Upper lobe of left lung (tissue), 6 donors: ENCODE measurements at regions not wholly inside any gene's neighbourhood (a gene's known extent, or its start where the extent isn't known, plus 50 kb on each side); places are given as distances from the start of the nearest gene placed in this dataset.

Experiments used
- ATAC-seq, 2 donors: fragments of 200-7000 bp; cut with Tn5 transposase; one replicate each; pipeline ENCODE4 v1.9.1; 2022; ENCODE audit warnings: mild to moderate bottlenecking in 2 of 2, moderate library complexity in 2 of 2; ENCODE audit not compliant: low FRiP score in 2 of 2
- DNase-seq, 2 donors: peaks; one replicate each; pipeline ENCODE4 v3.0.0-alpha.2; 2019 to 2020
- H3K27ac ChIP-seq, 4 donors: fragments of 200-600 bp; sonication (generic); one replicate each; pipeline ENCODE4 v1.5.1; 2016 to 2019
- H3K27me3 ChIP-seq, 4 donors: fragments of 200-600 bp; sonication (generic); one replicate each; pipeline ENCODE4 v1.5.1; 2017 to 2019
- H3K36me3 ChIP-seq, 4 donors: fragments of 200-600 bp; sonication (generic); one replicate each; pipeline ENCODE4 v1.5.1; 2016 to 2019
- H3K4me1 ChIP-seq, 4 donors: fragments of 200-600 bp; sonication (generic); one replicate each; pipeline ENCODE4 v1.5.1; 2018 to 2019
- H3K4me3 ChIP-seq, 4 donors: fragments of 200-600 bp; sonication (generic); one replicate each; pipeline ENCODE4 v1.5.1; 2017 to 2019; ENCODE audit warnings: mild to moderate bottlenecking in 2 of 4, moderate library complexity in 1 of 4
- H3K9me3 ChIP-seq, 4 donors: fragments of 200-600 bp; sonication (generic); one replicate each; pipeline ENCODE4 v1.5.1; 2018 to 2019
- EP300 ChIP-seq, 4 donors: sonication (generic); formaldehyde crosslinking; IDR thresholded peaks; one replicate each; pipeline ENCODE4 v1.5.1; 2017; ENCODE audit warnings: antibody characterized with exemption in 4 of 4, control low read depth in 2 of 4
- POLR2A ChIP-seq, 4 donors: fragments of 450-650 bp; IDR thresholded peaks; one replicate each; pipeline ENCODE4 v1.5.1; 2016 to 2017; ENCODE audit warnings: antibody characterized with exemption in 4 of 4, mild to moderate bottlenecking in 2 of 4
- POLR2AphosphoS5 ChIP-seq, 2 donors: sonication (generic); formaldehyde crosslinking; IDR thresholded peaks; one replicate each; pipeline ENCODE4 v1.5.1; 2017; ENCODE audit warnings: antibody characterized with exemption in 2 of 2
- WGBS, 2 donors: methylation state at CpG; one replicate each; pipeline ENCODE4 v1.1.5; 2017 to 2018; 5-methylcytosine and 5-hydroxymethylcytosine counted together
- TF ChIP-seq, protein P1 (sequence below), 6 experiments: fragments of 450-650 bp in 4 of 6; fragments of 200-600 bp in 2 of 6; sonication (generic) in 2 of 6; IDR thresholded peaks; one replicate each; pipeline ENCODE4 v1.5.1; 2016 to 2019; ENCODE audit warnings: antibody characterized with exemption in 6 of 6
- donor health status: DM: no; HTN: no; CAD: no; lungs with moderate emphysema.
- donor health status: DM: no; HTN: yes; CAD: no; lungs with severe emphysema.

DNA sequence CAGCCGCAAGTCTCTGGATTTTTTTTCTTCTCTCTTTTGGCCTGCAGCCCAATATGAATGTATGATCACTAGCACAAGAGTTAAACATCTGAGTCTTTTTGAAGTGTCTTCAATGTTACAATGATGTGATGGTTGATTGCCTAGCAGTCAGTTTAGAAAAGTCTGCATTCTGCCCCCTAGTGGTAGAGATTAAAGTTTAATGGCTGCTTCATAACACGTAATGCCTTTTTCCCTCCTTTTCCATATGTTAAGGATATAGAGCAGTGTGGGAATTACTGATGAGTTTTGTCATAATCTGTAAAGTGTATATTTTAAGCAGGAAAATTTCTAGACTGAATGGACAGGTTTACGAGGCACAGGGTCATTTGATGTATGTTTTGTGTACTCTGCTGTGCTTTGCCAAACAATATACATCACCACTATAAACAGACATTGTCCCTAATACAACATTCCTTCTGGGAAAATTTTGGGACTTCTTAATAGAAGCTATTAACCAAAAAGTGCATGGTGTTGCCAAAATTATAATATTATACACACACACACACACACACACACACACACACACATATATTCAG is 1038.5 kb upstream of the NR2F2 start:
- DNase-seq (no peak), ATAC-seq (no peak)
- Histone ChIP-seq H3K27me3 (no peaks in the 10 kb centered on the region), H3K4me3 (no peak overlapping the region), H3K4me1 (peaks cover 0 to 6% (median 3%) of the 10 kb centered on the region in 4 donors), H3K9me3 (no peaks in the 10 kb centered on the region), H3K36me3 (no peaks in the 10 kb centered on the region), H3K27ac (no peak overlapping the region)
- 35 to 36% methylated on average over 3 of the region's 3 CpGs for WGBS, 2 donors
- no peak for TF ChIP-seq POLR2AphosphoS5 (IDR thresholded peaks at IDR 0.05)
- TF ChIP-seq, protein P1, sequence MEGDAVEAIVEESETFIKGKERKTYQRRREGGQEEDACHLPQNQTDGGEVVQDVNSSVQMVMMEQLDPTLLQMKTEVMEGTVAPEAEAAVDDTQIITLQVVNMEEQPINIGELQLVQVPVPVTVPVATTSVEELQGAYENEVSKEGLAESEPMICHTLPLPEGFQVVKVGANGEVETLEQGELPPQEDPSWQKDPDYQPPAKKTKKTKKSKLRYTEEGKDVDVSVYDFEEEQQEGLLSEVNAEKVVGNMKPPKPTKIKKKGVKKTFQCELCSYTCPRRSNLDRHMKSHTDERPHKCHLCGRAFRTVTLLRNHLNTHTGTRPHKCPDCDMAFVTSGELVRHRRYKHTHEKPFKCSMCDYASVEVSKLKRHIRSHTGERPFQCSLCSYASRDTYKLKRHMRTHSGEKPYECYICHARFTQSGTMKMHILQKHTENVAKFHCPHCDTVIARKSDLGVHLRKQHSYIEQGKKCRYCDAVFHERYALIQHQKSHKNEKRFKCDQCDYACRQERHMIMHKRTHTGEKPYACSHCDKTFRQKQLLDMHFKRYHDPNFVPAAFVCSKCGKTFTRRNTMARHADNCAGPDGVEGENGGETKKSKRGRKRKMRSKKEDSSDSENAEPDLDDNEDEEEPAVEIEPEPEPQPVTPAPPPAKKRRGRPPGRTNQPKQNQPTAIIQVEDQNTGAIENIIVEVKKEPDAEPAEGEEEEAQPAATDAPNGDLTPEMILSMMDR (IDR thresholded peaks at IDR 0.05): peak; percentile 48 to 65 (median 54)

DNA sequence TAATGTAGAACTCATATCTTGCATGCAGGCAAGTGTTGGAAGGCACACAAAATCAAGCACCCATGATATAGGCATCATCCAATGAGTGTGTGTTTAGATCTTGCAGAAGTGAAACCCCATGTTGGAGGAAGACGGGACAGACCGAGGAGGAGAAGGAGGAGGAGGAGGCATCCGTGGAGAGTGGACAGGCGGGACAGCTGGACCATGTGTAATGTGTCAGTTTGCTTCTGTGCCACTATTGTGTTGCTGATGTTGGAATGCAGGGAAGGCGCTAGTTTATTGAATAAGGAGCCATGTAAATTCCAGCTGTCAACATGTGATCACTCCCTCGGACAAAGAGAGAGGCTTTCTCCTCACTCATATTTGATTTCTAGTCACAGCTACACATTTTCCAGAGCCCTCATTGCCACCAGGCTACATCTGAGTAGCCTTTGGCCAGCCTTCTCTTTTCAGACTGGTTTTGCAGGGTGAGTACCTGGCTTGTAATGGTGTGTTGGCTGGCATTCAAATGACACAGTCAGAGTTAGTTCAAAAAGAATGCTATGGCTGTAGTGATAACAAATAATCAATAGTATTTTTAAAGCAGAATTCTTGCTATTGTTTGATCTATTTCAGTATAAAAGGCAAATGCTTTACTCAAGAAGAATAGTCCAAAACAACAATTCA is 1037.6 kb upstream of the NR2F2 start:
- Histone ChIP-seq H3K9me3 (no peaks in the 10 kb centered on the region), H3K4me3 (peak overlapping the region in 2 of 4 donors; percentile 9 to 17), H3K27ac (peak overlapping the region in 3 of 4 donors; percentile 4 to 45 (median 32)), H3K36me3 (no peaks in the 10 kb centered on the region), H3K27me3 (no peaks in the 10 kb centered on the region), H3K4me1 (peaks cover 0 to 6% (median 2%) of the 10 kb centered on the region in 4 donors)
- DNase-seq: no peak
- WGBS, 2 donors: 53 to 62% methylated on average over 6 of the region's 6 CpGs
- TF ChIP-seq POLR2A (IDR thresholded peaks at IDR 0.05): no peak
- TF ChIP-seq, protein P1 (IDR thresholded peaks at IDR 0.05): no peak
- no peak for TF ChIP-seq EP300 (IDR thresholded peaks at IDR 0.05)
- no peak for TF ChIP-seq POLR2AphosphoS5 (IDR thresholded peaks at IDR 0.05)
- ATAC-seq: no peak

DNA sequence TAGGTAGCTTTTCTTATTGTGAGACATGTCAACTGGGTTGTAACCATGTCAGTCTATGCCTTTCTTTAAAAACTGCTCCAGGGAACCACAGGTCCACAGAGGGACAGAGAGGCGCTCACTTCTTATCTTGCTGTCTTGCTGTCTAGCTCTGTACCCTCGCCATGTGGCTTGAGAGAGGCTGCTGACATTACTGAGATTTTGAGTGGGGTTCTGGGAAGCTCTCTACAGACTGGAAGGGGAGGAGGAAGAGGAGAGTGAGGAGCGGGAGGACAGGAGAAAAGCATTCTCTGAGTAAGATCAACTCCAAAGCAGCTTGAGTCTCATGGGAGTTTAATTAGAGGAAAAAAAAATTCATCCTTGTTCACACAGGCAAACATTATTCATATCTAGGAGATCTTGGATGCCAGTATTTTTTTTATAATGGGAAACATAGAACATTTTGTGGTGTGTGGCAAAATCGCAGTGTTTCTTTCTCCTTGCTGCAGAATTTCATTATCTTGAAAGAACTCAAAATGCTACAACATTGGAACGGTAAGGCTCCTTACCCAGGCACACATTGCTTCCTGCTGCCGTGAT is 1037.0 kb upstream of the NR2F2 start:
- ATAC-seq (no peak), DNase-seq (no peak)
- 69 to 81% methylated on average over 6 of the region's 6 CpGs for WGBS, 2 donors
- Histone ChIP-seq H3K27ac (peak overlapping the region in 3 of 4 donors; percentile 4 to 45 (median 32)), H3K4me1 (peaks cover 0 to 6% (median 2%) of the 10 kb centered on the region in 4 donors), H3K27me3 (no peaks in the 10 kb centered on the region), H3K4me3 (peak overlapping the region in 1 of 4 donors; percentile 17), H3K36me3 (no peaks in the 10 kb centered on the region), H3K9me3 (no peaks in the 10 kb centered on the region)
- TF ChIP-seq POLR2AphosphoS5 (IDR thresholded peaks at IDR 0.05): no peak
- TF ChIP-seq, protein P1 (IDR thresholded peaks at IDR 0.05): no peak
- TF ChIP-seq EP300 (IDR thresholded peaks at IDR 0.05): no peak
- TF ChIP-seq POLR2A (IDR thresholded peaks at IDR 0.05): no peak

DNA sequence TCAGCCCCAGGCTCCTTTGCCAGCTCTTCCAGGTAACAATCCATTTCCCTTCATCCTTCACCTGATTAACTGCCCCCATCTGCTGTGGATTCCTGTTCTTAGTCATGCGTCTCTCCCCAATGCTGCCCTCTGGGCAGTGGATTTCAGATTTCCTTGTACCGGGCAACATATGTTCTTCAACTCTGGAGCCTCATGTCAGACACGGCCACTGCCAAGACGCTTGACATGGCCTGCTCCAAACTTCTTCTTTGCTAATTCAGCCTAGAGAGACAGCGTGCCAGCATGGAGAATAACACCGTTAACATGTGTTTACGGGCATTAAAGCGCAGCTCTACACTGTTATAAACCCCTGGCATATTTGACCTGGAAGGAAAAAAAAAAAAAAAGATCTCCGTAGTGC is 1035.1 kb upstream of the NR2F2 start:
- Histone ChIP-seq H3K36me3 (no peaks in the 10 kb centered on the region), H3K4me1 (peaks cover 0 to 6% (median 2%) of the 10 kb centered on the region in 4 donors), H3K4me3 (no peak overlapping the region), H3K27ac (no peak overlapping the region), H3K27me3 (no peaks in the 10 kb centered on the region), H3K9me3 (no peaks in the 10 kb centered on the region)
- 82 to 87% methylated on average over 9 of the region's 9 CpGs for WGBS, 2 donors
- TF ChIP-seq, protein P1 (IDR thresholded peaks at IDR 0.05): no peak
- TF ChIP-seq EP300 (IDR thresholded peaks at IDR 0.05) (no peak), POLR2AphosphoS5 (IDR thresholded peaks at IDR 0.05) (no peak), POLR2A (IDR thresholded peaks at IDR 0.05) (no peak)
- DNase-seq (no peak), ATAC-seq (no peak)
